Neural progenitor cell (in vitro differentiated cells): ENCODE measurements at regions not wholly inside any gene's neighbourhood (a gene's known extent, or its start where the extent isn't known, plus 50 kb on each side); places are given as distances from the start of the nearest gene placed in this dataset.

ENCODE experiments used
- DNase-seq: peaks from one replicate; pipeline ENCODE4 v3.0.0-alpha.2; 2016; ENCODE audit warnings: low spot score
- H2AFZ ChIP-seq: fragments of 200-600 bp; sonication (generic); replicated peaks from 2 replicates; pipeline ENCODE4 v1.6.1; 2016; ENCODE audit warnings: antibody characterized with exemption
- H3F3A ChIP-seq: fragments of 200-600 bp; sonication (generic); 2 replicates; pipeline ENCODE4 v1.6.1; 2016; ENCODE audit warnings: antibody characterized with exemption, low read depth
- H3K27ac ChIP-seq: fragments of 200-600 bp; sonication (generic); 2 replicates; pipeline ENCODE4 v1.5.1; 2016; ENCODE audit warnings: mild to moderate bottlenecking
- H3K27me3 ChIP-seq: fragments of 200-600 bp; sonication (generic); 2 replicates; pipeline ENCODE4 v1.6.1; 2016; ENCODE audit warnings: mild to moderate bottlenecking, moderate library complexity
- H3K36me3 ChIP-seq: fragments of 200-600 bp; sonication (generic); 2 replicates; pipeline ENCODE4 v1.5.1; 2016
- H3K4me1 ChIP-seq: fragments of 200-600 bp; sonication (generic); 2 replicates; pipeline ENCODE4 v1.6.1; 2016; ENCODE audit warnings: mixed run types
- H3K4me2 ChIP-seq: fragments of 200-600 bp; sonication (generic); 2 replicates; pipeline ENCODE4 v1.6.1; 2016
- H3K4me3 ChIP-seq: fragments of 200-600 bp; sonication (generic); 2 replicates; pipeline ENCODE4 v1.5.1; 2016
- H3K79me2 ChIP-seq: fragments of 200-600 bp; sonication (generic); 2 replicates; pipeline ENCODE4 v1.6.1; 2016; ENCODE audit warnings: low read depth
- H3K9ac ChIP-seq: fragments of 200-600 bp; sonication (generic); 2 replicates; pipeline ENCODE4 v1.6.1; 2016
- H3K9me3 ChIP-seq: fragments of 200-600 bp; sonication (generic); 2 replicates; pipeline ENCODE4 v1.5.1; 2016; ENCODE audit warnings: low read depth
- H4K20me1 ChIP-seq: fragments of 200-600 bp; sonication (generic); 2 replicates; pipeline ENCODE4 v1.6.1; 2016; ENCODE audit warnings: low read depth
- H3K27ac Mint-ChIP-seq: 3 replicates; pipeline ENCODE4 v1.8.0; 2021; ENCODE audit warnings: mixed read lengths
- H3K27me3 Mint-ChIP-seq: 2 replicates; pipeline ENCODE4 v1.8.0; 2022; ENCODE audit warnings: low read depth, mild to moderate bottlenecking, inconsistent platforms, moderate library complexity, mixed read lengths; ENCODE audit not compliant: insufficient read depth
- H3K36me3 Mint-ChIP-seq: 3 replicates; pipeline ENCODE4 v1.8.0; 2021; ENCODE audit warnings: mixed read lengths
- H3K4me1 Mint-ChIP-seq: 3 replicates; pipeline ENCODE4 v1.8.0; 2021; ENCODE audit warnings: mixed read lengths
- H3K4me3 Mint-ChIP-seq: 3 replicates; pipeline ENCODE4 v1.8.0; 2021; ENCODE audit warnings: mild to moderate bottlenecking, moderate library complexity, mixed read lengths
- H3K9me3 Mint-ChIP-seq: 3 replicates; pipeline ENCODE4 v1.8.0; 2020; ENCODE audit warnings: mixed read lengths
- CTCF ChIP-seq: fragments of 200-600 bp; sonication (generic); IDR thresholded peaks from 2 replicates; pipeline ENCODE4 v1.5.1; 2017; ENCODE audit warnings: antibody characterized with exemption, mild to moderate bottlenecking
- EZH2 ChIP-seq: fragments of 200-600 bp; sonication (generic); IDR thresholded peaks from 2 replicates; pipeline ENCODE4 v1.6.1; 2017; ENCODE audit warnings: antibody characterized with exemption, mild to moderate bottlenecking, moderate library complexity
- EZH2phosphoT487 ChIP-seq: fragments of 200-600 bp; sonication (generic); IDR thresholded peaks from 2 replicates; pipeline ENCODE4 v1.6.1; 2017; ENCODE audit warnings: antibody characterized with exemption

- Mint-ChIP-seq H3K27me3 (no peaks in the 10 kb centered on the region), H3K27ac (no peak overlapping the region), H3K36me3 (no peaks in the 10 kb centered on the region), H3K4me1 (no peaks in the 10 kb centered on the region), H3K9me3 (no peaks in the 10 kb centered on the region), H3K4me3 (no peak overlapping the region)
- no peaks in the 10 kb centered on the region for H3K27me3 ChIP-seq
- H3K9me3 ChIP-seq = no peaks in the 10 kb centered on the region
- no peak overlapping the region for H2AFZ ChIP-seq
- no peak overlapping the region for H3K4me3 ChIP-seq
- H3K79me2 ChIP-seq = no peaks in the 10 kb centered on the region
- H4K20me1 ChIP-seq = no peaks in the 10 kb centered on the region
- TF ChIP-seq EZH2phosphoT487 = no peak
- TF ChIP-seq EZH2 = no peak
- TF ChIP-seq CTCF = no peak
- H3K9ac ChIP-seq = no peak overlapping the region
- H3F3A ChIP-seq = no peaks in the 10 kb centered on the region
- H3K27ac ChIP-seq = no peak overlapping the region
- no peaks in the 10 kb centered on the region for H3K36me3 ChIP-seq
- H3K4me1 ChIP-seq = peaks cover 3% of the 10 kb centered on the region
- no peak overlapping the region for H3K4me2 ChIP-seq
- no peak for DNase-seq
Measured at GRCh38 chr6:119902681-119903080, 553.1 kb upstream of the MAN1A1 start.

DNA sequence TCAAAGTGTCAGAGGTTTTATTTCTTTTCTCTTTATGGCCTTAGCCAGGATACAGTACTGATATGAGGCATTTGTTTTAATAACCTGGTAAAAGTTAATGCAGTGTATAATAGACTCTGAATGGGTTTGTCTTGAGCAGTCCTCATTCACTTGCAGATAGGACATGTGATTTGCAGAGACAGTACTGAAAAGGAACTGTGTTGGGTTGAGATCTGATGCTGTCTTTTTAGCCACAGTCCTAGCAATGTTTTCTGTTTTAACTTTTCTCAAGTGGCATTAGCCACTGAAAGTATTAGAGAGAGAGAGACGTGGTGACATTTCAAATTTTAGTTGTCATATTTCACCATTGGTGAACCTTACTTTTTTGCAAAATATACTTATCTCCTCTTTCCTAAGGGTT is 547.2 kb upstream of the MAN1A1 start:
- Histone ChIP-seq H3K4me2 (no peak overlapping the region), H2AFZ (no peak overlapping the region), H4K20me1 (no peaks in the 10 kb centered on the region), H3K79me2 (no peaks in the 10 kb centered on the region), H3K4me1 (peaks cover 3% of the 10 kb centered on the region), H3K36me3 (no peaks in the 10 kb centered on the region), H3F3A (no peaks in the 10 kb centered on the region), H3K9ac (no peak overlapping the region), H3K27me3 (no peaks in the 10 kb centered on the region), H3K27ac (no peak overlapping the region), H3K9me3 (no peaks in the 10 kb centered on the region), H3K4me3 (no peak overlapping the region)
- Mint-ChIP-seq H3K27me3 (no peaks in the 10 kb centered on the region), H3K4me1 (peaks cover 5% of the 10 kb centered on the region), H3K36me3 (no peaks in the 10 kb centered on the region), H3K9me3 (no peaks in the 10 kb centered on the region), H3K27ac (no peak overlapping the region), H3K4me3 (no peak overlapping the region)
- TF ChIP-seq EZH2 = no peak
- TF ChIP-seq CTCF = no peak
- no peak for TF ChIP-seq EZH2phosphoT487
- no peak for DNase-seq

DNA sequence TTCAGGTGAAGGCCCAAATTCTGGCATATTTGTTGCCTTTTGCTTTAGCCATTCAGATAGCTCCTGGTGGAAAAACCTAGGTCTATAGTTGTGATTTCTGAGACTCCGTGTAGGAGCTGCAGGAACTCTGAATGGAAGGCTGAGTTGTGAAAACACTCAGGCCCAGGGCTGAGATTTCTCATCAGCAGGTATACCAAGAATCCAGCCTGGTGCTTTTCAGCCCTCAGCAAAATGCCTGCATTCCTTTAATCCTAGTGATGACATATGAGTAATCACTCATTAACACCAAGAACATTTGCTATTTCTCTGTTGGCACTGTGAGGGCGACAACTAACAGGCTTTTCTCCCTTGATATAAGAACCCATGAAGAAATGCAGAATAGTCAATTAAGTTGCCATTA is 546.1 kb upstream of the MAN1A1 start:
- Histone ChIP-seq H3K4me3 (no peak overlapping the region), H3K9ac (no peak overlapping the region), H3K79me2 (no peaks in the 10 kb centered on the region), H3F3A (no peaks in the 10 kb centered on the region), H3K27ac (no peak overlapping the region), H4K20me1 (no peaks in the 10 kb centered on the region), H3K4me2 (no peak overlapping the region), H3K9me3 (no peaks in the 10 kb centered on the region), H3K4me1 (peaks cover 3% of the 10 kb centered on the region), H2AFZ (no peak overlapping the region), H3K36me3 (no peaks in the 10 kb centered on the region), H3K27me3 (no peaks in the 10 kb centered on the region)
- H3K27ac Mint-ChIP-seq = no peak overlapping the region
- no peak for DNase-seq
- H3K4me3 Mint-ChIP-seq = no peak overlapping the region
- H3K9me3 Mint-ChIP-seq = no peaks in the 10 kb centered on the region
- H3K27me3 Mint-ChIP-seq = peaks cover 2% of the 10 kb centered on the region
- no peaks in the 10 kb centered on the region for H3K36me3 Mint-ChIP-seq
- TF ChIP-seq CTCF = no peak
- no peak for TF ChIP-seq EZH2
- TF ChIP-seq EZH2phosphoT487 = no peak
- H3K4me1 Mint-ChIP-seq = peaks cover 5% of the 10 kb centered on the region

DNA sequence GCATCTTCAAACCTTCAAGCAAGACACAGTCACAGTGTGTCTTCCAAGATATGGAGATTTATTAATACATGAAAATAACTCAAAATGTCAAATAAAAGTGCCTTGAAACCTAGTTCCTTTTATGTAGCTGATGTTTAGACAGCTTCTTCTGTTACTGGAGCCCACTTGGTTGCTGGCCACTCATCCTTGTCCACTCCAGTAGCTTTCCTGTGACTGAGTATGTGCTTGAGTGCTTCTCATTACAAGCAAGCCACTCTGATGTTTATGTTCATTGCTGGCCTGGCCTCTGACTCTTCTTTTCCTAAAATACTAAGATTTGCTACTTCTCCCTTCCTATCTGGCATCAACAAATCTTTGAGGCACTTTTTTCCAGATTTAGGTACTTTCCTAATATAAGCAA is 545.2 kb upstream of the MAN1A1 start:
- no peaks in the 10 kb centered on the region for H4K20me1 ChIP-seq
- H3K36me3 Mint-ChIP-seq = no peaks in the 10 kb centered on the region

More for the DNA sequence above, 545.2 kb upstream of the MAN1A1 start:
- Mint-ChIP-seq H3K4me3 (no peak overlapping the region), H3K27me3 (peaks cover 2% of the 10 kb centered on the region), H3K27ac (no peak overlapping the region), H3K9me3 (no peaks in the 10 kb centered on the region), H3K4me1 (peaks cover 5% of the 10 kb centered on the region)
- no peaks in the 10 kb centered on the region for H3F3A ChIP-seq
- no peaks in the 10 kb centered on the region for H3K36me3 ChIP-seq
- no peak for DNase-seq
- H3K79me2 ChIP-seq = no peaks in the 10 kb centered on the region
- H2AFZ ChIP-seq = no peak overlapping the region
- peaks cover 3% of the 10 kb centered on the region for H3K4me1 ChIP-seq
- H3K4me2 ChIP-seq = no peak overlapping the region
- no peak overlapping the region for H3K9ac ChIP-seq
- no peak for TF ChIP-seq CTCF
- TF ChIP-seq EZH2phosphoT487 = no peak
- no peak for TF ChIP-seq EZH2
- H3K9me3 ChIP-seq = no peaks in the 10 kb centered on the region
- H3K27ac ChIP-seq = no peak overlapping the region
- H3K4me3 ChIP-seq = no peak overlapping the region
- no peaks in the 10 kb centered on the region for H3K27me3 ChIP-seq
